SK-N-SH treated with all-trans-retinoic acid at 6 μM for 48 hours (cell line): ENCODE measurements at regions not wholly inside any gene's neighbourhood (a gene's known extent, or its start where the extent isn't known, plus 50 kb on each side); places are given as distances from the start of the nearest gene placed in this dataset.

ENCODE experiments used
- PATZ1 ChIP-seq: fragments of 250-450 bp; sonication (Bioruptor Pico); IDR thresholded peaks from 2 replicates; pipeline ENCODE4 v1.8.0; 2020; ENCODE audit warnings: mild to moderate bottlenecking, moderate library complexity, borderline replicate concordance
- POU6F1 ChIP-seq: fragments of 250-450 bp; sonication (Bioruptor Pico); IDR thresholded peaks from 2 replicates; pipeline ENCODE4 v1.8.0; 2021; ENCODE audit warnings: low read depth, mild to moderate bottlenecking, moderate library complexity, borderline replicate concordance

GRCh38 chr13:105902396-105902795 lies 633.1 kb downstream of the EFNB2 start:
- no peak for TF ChIP-seq PATZ1 (CRISPR knock-in tag)
- TF ChIP-seq POU6F1 = no peak
